ENCODE measurements at regions not wholly inside any gene's neighbourhood (a gene's known extent, or its start where the extent isn't known, plus 50 kb on each side); places are given as distances from the start of the nearest gene placed in this dataset.

GRCh38 chr11:26143566-26144290, 188.2 kb upstream of the ANO3 start:
- TF ChIP-seq CTCF (IDR thresholded peaks at IDR 0.05) (no peak), POLR2A (IDR thresholded peaks at IDR 0.05) (no peak)
